ENCODE measurements at regions not wholly inside any gene's neighbourhood (a gene's known extent, or its start where the extent isn't known, plus 50 kb on each side); places are given as distances from the start of the nearest gene placed in this dataset.

GRCh38 chr1:61004262-61005003 lies 77.9 kb upstream of the NFIA start:
- no peak overlapping the region for H3K4me3 ChIP-seq
- intact Hi-C loops (cut with DNase I; ENCODE audit: low total_unique reads), result no loop called here

GRCh38 chr1:61000327-61000726 lies 82.0 kb upstream of the NFIA start:
- no peaks in the 10 kb centered on the region for H3K27me3 ChIP-seq
- intact Hi-C loops (cut with DNase I; ENCODE audit: low total_unique reads), result no loop called here
- no peaks in the 10 kb centered on the region for H3K4me1 ChIP-seq
- no peaks in the 10 kb centered on the region for H3K9me3 ChIP-seq
- TF ChIP-seq CTCF (IDR thresholded peaks at IDR 0.05), result no peak
- no peak for TF ChIP-seq POLR2A (IDR thresholded peaks at IDR 0.05)
- no peak overlapping the region for H3K4me3 ChIP-seq
- no peaks in the 10 kb centered on the region for H3K36me3 ChIP-seq
- no peak overlapping the region for H3K27ac ChIP-seq
- DNase-seq, result no peak

More at GRCh38 chr1:61004262-61005003, 77.9 kb upstream of the NFIA start:
- Histone ChIP-seq H3K27me3 (no peaks in the 10 kb centered on the region), H3K4me1 (no peaks in the 10 kb centered on the region), H3K27ac (no peak overlapping the region), H3K36me3 (no peaks in the 10 kb centered on the region), H3K9me3 (no peaks in the 10 kb centered on the region)
- no peak for TF ChIP-seq POLR2A (IDR thresholded peaks at IDR 0.05)
- no peak for DNase-seq

- no peak for DNase-seq
- intact Hi-C loops (cut with DNase I; ENCODE audit: low total_unique reads), result no loop called here
- Histone ChIP-seq H3K27ac (no peak overlapping the region), H3K36me3 (no peaks in the 10 kb centered on the region), H3K4me1 (no peaks in the 10 kb centered on the region), H3K4me3 (no peak overlapping the region), H3K27me3 (no peaks in the 10 kb centered on the region), H3K9me3 (no peaks in the 10 kb centered on the region)
- TF ChIP-seq POLR2A (IDR thresholded peaks at IDR 0.05) (no peak), CTCF (IDR thresholded peaks at IDR 0.05) (no peak)
Measured at GRCh38 chr1:60998786-60999185, 83.6 kb upstream of the NFIA start.

- H3K4me3 ChIP-seq, result no peak overlapping the region
- no peaks in the 10 kb centered on the region for H3K27me3 ChIP-seq
- intact Hi-C loops (cut with DNase I; ENCODE audit: low total_unique reads), result no loop called here
- H3K27ac ChIP-seq, result no peak overlapping the region
- DNase-seq, result no peak
- no peaks in the 10 kb centered on the region for H3K9me3 ChIP-seq
- H3K36me3 ChIP-seq, result no peaks in the 10 kb centered on the region
- no peaks in the 10 kb centered on the region for H3K4me1 ChIP-seq
- no peak for TF ChIP-seq CTCF (IDR thresholded peaks at IDR 0.05)
- TF ChIP-seq POLR2A (IDR thresholded peaks at IDR 0.05), result no peak
Measured at GRCh38 chr1:60994828-60995492, 87.4 kb upstream of the NFIA start.

- Histone ChIP-seq H3K27me3 (no peaks in the 10 kb centered on the region), H3K9me3 (no peaks in the 10 kb centered on the region), H3K27ac (no peak overlapping the region), H3K4me3 (no peak overlapping the region), H3K4me1 (no peaks in the 10 kb centered on the region), H3K36me3 (no peaks in the 10 kb centered on the region)
- no peak for DNase-seq
- intact Hi-C loops (cut with DNase I; ENCODE audit: low total_unique reads), result no loop called here
- TF ChIP-seq CTCF (IDR thresholded peaks at IDR 0.05) (no peak), POLR2A (IDR thresholded peaks at IDR 0.05) (no peak)
Measured at GRCh38 chr1:60994369-60994768, 88.0 kb upstream of the NFIA start.
